ENCODE measurements at regions not wholly inside any gene's neighbourhood (a gene's known extent, or its start where the extent isn't known, plus 50 kb on each side); places are given as distances from the start of the nearest gene placed in this dataset.

DNA sequence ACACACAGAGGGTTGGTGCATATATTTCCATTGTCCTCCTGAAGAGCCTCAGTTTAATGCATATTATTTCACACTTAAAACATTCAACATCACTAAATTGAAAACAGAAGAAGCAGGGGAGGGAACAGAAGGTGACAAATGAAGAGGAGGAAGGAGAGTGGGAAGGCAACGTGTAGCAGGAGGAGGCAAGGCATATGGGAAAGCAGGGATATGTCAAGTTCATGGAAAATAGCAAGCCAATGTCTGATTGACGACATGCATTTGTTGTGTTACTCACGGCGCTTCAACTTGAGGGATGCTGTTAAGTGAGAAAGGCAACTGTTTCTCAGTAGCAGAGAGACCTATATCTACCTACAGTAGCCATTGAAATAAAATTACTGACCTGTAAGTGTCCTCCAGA lies 154.5 kb downstream of the NSUN3 start:
- no peak overlapping the region for H2AFZ ChIP-seq (ENCODE audit: low read length)
- no peak for DNase-seq (ENCODE audit: insufficient read length, low spot score, missing footprints)
- no peak overlapping the region for H3K4me3 ChIP-seq (ENCODE audit: insufficient read depth, low read length)
- TF ChIP-seq, protein P1, sequence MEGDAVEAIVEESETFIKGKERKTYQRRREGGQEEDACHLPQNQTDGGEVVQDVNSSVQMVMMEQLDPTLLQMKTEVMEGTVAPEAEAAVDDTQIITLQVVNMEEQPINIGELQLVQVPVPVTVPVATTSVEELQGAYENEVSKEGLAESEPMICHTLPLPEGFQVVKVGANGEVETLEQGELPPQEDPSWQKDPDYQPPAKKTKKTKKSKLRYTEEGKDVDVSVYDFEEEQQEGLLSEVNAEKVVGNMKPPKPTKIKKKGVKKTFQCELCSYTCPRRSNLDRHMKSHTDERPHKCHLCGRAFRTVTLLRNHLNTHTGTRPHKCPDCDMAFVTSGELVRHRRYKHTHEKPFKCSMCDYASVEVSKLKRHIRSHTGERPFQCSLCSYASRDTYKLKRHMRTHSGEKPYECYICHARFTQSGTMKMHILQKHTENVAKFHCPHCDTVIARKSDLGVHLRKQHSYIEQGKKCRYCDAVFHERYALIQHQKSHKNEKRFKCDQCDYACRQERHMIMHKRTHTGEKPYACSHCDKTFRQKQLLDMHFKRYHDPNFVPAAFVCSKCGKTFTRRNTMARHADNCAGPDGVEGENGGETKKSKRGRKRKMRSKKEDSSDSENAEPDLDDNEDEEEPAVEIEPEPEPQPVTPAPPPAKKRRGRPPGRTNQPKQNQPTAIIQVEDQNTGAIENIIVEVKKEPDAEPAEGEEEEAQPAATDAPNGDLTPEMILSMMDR (IDR thresholded peaks at IDR 0.05; ENCODE audit: extremely low read depth, low read depth, low read length) = no peak
- H3K27me3 ChIP-seq (ENCODE audit: insufficient read depth, low read length) = no peaks in the 10 kb centered on the region
- H3K4me2 ChIP-seq (ENCODE audit: insufficient read depth, low read length) = no peak overlapping the region
- no peaks in the 10 kb centered on the region for H3K36me3 ChIP-seq (ENCODE audit: insufficient read depth, low read length)
- no peaks in the 10 kb centered on the region for H3K79me2 ChIP-seq (ENCODE audit: insufficient read depth, low read length)
- no peaks in the 10 kb centered on the region for H3K9me3 ChIP-seq (ENCODE audit: low read depth, low read length)
- no peaks in the 10 kb centered on the region for H3K4me1 ChIP-seq (ENCODE audit: insufficient read depth, low read length)
- no peaks in the 10 kb centered on the region for H4K20me1 ChIP-seq (ENCODE audit: insufficient read depth, low read length)
- H3K27ac ChIP-seq (ENCODE audit: low read depth, low read length) = no peak overlapping the region

DNA sequence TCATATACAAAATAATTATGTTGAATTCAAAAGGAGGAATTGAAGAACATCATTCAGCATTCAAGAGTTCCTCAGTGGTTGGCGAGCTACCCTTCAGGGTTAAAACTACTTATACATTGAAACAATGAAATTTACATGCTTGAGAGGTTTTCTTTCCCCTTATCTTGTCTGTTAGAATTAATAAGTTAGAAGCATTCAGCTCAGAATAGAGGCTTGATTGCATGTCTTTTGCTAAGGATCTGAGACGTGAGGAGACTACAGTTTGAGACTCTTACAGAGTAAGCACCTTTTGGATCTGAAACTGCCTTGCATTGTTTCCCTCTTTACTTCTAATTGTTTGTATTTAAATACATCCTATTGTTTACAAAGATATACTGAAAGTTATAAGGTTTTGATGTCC lies 157.6 kb downstream of the NSUN3 start:
- H4K20me1 ChIP-seq (ENCODE audit: insufficient read depth, low read length) = no peaks in the 10 kb centered on the region
- no peak overlapping the region for H2AFZ ChIP-seq (ENCODE audit: low read length)
- no peaks in the 10 kb centered on the region for H3K36me3 ChIP-seq (ENCODE audit: insufficient read depth, low read length)
- H3K4me3 ChIP-seq (ENCODE audit: insufficient read depth, low read length) = no peak overlapping the region
- no peak overlapping the region for H3K4me2 ChIP-seq (ENCODE audit: insufficient read depth, low read length)
- H3K79me2 ChIP-seq (ENCODE audit: insufficient read depth, low read length) = no peaks in the 10 kb centered on the region
- no peak for DNase-seq (ENCODE audit: insufficient read length, low spot score, missing footprints)
- H3K9me3 ChIP-seq (ENCODE audit: low read depth, low read length) = no peaks in the 10 kb centered on the region
- TF ChIP-seq, protein P1 (IDR thresholded peaks at IDR 0.05; ENCODE audit: extremely low read depth, low read depth, low read length) = no peak
- H3K4me1 ChIP-seq (ENCODE audit: insufficient read depth, low read length) = peaks cover 6% of the 10 kb centered on the region
- no peak overlapping the region for H3K27ac ChIP-seq (ENCODE audit: low read depth, low read length)
- no peaks in the 10 kb centered on the region for H3K27me3 ChIP-seq (ENCODE audit: insufficient read depth, low read length)

DNA sequence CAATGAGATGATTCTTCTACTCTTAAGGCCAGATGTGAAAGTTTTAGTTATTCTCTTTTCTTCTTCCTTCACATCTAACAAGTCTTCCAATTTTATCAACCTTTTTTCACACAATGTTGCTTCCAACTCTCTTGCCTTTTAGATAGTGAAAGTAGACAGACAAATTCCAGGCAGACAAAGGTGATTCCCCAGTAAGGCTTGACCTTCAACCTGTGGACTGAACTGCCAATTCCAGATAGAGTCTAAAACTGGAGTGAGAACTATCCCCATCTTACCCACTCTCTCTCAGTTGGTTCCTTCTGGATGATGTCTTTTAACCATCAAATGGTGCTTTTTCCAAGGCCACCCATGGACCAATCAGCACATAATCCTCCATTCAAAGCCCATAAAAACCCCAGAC lies 159.0 kb downstream of the NSUN3 start:
- Histone ChIP-seq H2AFZ (ENCODE audit: low read length) (no peak overlapping the region), H3K4me1 (ENCODE audit: insufficient read depth, low read length) (peaks cover 16% of the 10 kb centered on the region), H4K20me1 (ENCODE audit: insufficient read depth, low read length) (no peaks in the 10 kb centered on the region), H3K9me3 (ENCODE audit: low read depth, low read length) (no peaks in the 10 kb centered on the region), H3K36me3 (ENCODE audit: insufficient read depth, low read length) (no peaks in the 10 kb centered on the region), H3K27me3 (ENCODE audit: insufficient read depth, low read length) (no peaks in the 10 kb centered on the region), H3K4me3 (ENCODE audit: insufficient read depth, low read length) (no peak overlapping the region), H3K79me2 (ENCODE audit: insufficient read depth, low read length) (no peaks in the 10 kb centered on the region), H3K4me2 (ENCODE audit: insufficient read depth, low read length) (no peak overlapping the region), H3K27ac (ENCODE audit: low read depth, low read length) (no peak overlapping the region)
- TF ChIP-seq, protein P1 (IDR thresholded peaks at IDR 0.05; ENCODE audit: extremely low read depth, low read depth, low read length) = no peak
- no peak for DNase-seq (ENCODE audit: insufficient read length, low spot score, missing footprints)

DNA sequence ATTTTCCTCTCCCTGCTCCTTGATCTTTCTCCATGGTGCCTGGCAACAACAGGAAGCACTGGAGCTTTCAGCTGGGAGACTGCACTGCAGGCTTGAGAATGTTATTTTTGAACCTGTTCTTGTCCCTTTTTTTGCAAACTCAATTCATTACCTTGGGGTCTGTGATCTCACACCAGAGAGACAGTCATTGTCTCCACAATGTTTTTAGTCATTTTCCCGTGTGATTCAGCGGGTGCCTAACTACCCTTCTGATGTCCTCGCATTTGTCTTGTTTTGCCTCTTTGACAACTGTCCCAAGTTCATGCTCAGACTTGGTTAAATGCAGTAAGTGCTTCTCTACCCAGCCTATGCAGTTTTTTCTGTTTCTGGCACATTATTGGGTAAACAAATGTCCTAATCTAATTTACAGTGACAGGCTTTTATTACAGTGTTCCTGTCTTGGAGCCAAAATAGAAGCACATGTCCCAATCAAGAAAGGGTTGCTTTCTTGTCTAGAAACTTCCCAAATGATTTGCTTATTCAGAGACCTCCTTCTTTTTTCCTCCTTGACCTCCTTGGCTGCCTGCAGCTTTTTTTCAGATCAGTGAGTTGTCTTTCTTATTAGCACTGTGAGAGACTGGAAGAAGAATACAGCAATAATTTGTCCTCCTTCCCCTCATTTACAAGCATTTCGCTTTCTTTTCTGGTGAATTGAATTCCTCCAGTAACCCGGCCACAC lies 162.4 kb downstream of the NSUN3 start:
- TF ChIP-seq, protein P1 (IDR thresholded peaks at IDR 0.05; ENCODE audit: extremely low read depth, low read depth, low read length) = no peak

More for the DNA sequence above, 162.4 kb downstream of the NSUN3 start:
- no peaks in the 10 kb centered on the region for H3K36me3 ChIP-seq (ENCODE audit: insufficient read depth, low read length)
- H3K9me3 ChIP-seq (ENCODE audit: low read depth, low read length) = no peaks in the 10 kb centered on the region
- H3K4me1 ChIP-seq (ENCODE audit: insufficient read depth, low read length) = peaks cover 16% of the 10 kb centered on the region
- peak overlapping the region; percentile 43 for H3K27ac ChIP-seq (ENCODE audit: low read depth, low read length)
- H3K27me3 ChIP-seq (ENCODE audit: insufficient read depth, low read length) = no peaks in the 10 kb centered on the region
- no peak for DNase-seq (ENCODE audit: insufficient read length, low spot score, missing footprints)
- no peaks in the 10 kb centered on the region for H3K79me2 ChIP-seq (ENCODE audit: insufficient read depth, low read length)
- H3K4me2 ChIP-seq (ENCODE audit: insufficient read depth, low read length) = peak overlapping the region; percentile 49
- no peaks in the 10 kb centered on the region for H4K20me1 ChIP-seq (ENCODE audit: insufficient read depth, low read length)
- H2AFZ ChIP-seq (ENCODE audit: low read length) = peak overlapping the region; percentile 55
- no peak overlapping the region for H3K4me3 ChIP-seq (ENCODE audit: insufficient read depth, low read length)

Measured in osteoblast (primary cell).